ENCODE measurements at regions not wholly inside any gene's neighbourhood (a gene's known extent, or its start where the extent isn't known, plus 50 kb on each side); places are given as distances from the start of the nearest gene placed in this dataset.

- H3K4me3 ChIP-seq (ENCODE audit: low read length), result no peak overlapping the region
- H3K9me2 ChIP-seq (replicated peaks; ENCODE audit: control insufficient read depth, low read length), result no peaks in the 10 kb centered on the region
- H3F3A ChIP-seq (ENCODE audit: control insufficient read depth, insufficient read depth), result no peaks in the 10 kb centered on the region
- no peaks in the 10 kb centered on the region for H3K9me3 ChIP-seq (ENCODE audit: control insufficient read depth, insufficient read depth, low read length)
- no peaks in the 10 kb centered on the region for H3K27me3 ChIP-seq (ENCODE audit: control insufficient read depth, low read length)
- no peak overlapping the region for H3K27ac ChIP-seq (ENCODE audit: low read depth, low read length)
- H3K79me2 ChIP-seq (ENCODE audit: control insufficient read depth, low read length), result no peaks in the 10 kb centered on the region
- no peak for TF ChIP-seq CTCF (IDR thresholded peaks at IDR 0.05; ENCODE audit: low read depth, low read length, poor library complexity, severe bottlenecking)
- no peak for TF ChIP-seq EZH2phosphoT487 (IDR thresholded peaks at IDR 0.05; ENCODE audit: borderline replicate concordance, low read length)
- no peaks in the 10 kb centered on the region for H3K36me3 ChIP-seq (ENCODE audit: control insufficient read depth, low read length)
- no peaks in the 10 kb centered on the region for H3K4me1 ChIP-seq (ENCODE audit: control insufficient read depth, low read length)
- no peaks in the 10 kb centered on the region for H4K20me1 ChIP-seq (ENCODE audit: control insufficient read depth, insufficient read depth, low read depth, low read length)
- H3K4me2 ChIP-seq (ENCODE audit: low read length), result no peak overlapping the region
These were observed 148.5 kb upstream of the NAALADL2 start for GRCh38 chr3:174710612-174711011.

- H4K20me1 ChIP-seq (ENCODE audit: control insufficient read depth, insufficient read depth, low read depth, low read length), result no peaks in the 10 kb centered on the region
- no peaks in the 10 kb centered on the region for H3K9me2 ChIP-seq (replicated peaks; ENCODE audit: control insufficient read depth, low read length)
- no peaks in the 10 kb centered on the region for H3K4me1 ChIP-seq (ENCODE audit: control insufficient read depth, low read length)
- no peaks in the 10 kb centered on the region for H3F3A ChIP-seq (ENCODE audit: control insufficient read depth, insufficient read depth)
- no peak overlapping the region for H3K4me2 ChIP-seq (ENCODE audit: low read length)
- no peaks in the 10 kb centered on the region for H3K27me3 ChIP-seq (ENCODE audit: control insufficient read depth, low read length)
- H3K9me3 ChIP-seq (ENCODE audit: control insufficient read depth, insufficient read depth, low read length), result no peaks in the 10 kb centered on the region
- no peak overlapping the region for H3K4me3 ChIP-seq (ENCODE audit: low read length)
- no peaks in the 10 kb centered on the region for H3K79me2 ChIP-seq (ENCODE audit: control insufficient read depth, low read length)
- no peaks in the 10 kb centered on the region for H3K36me3 ChIP-seq (ENCODE audit: control insufficient read depth, low read length)
- H3K27ac ChIP-seq (ENCODE audit: low read depth, low read length), result no peak overlapping the region
- TF ChIP-seq CTCF (IDR thresholded peaks at IDR 0.05; ENCODE audit: low read depth, low read length, poor library complexity, severe bottlenecking) (no peak), EZH2phosphoT487 (IDR thresholded peaks at IDR 0.05; ENCODE audit: borderline replicate concordance, low read length) (no peak)
These were observed 143.7 kb upstream of the NAALADL2 start for GRCh38 chr3:174715386-174715785.

DNA sequence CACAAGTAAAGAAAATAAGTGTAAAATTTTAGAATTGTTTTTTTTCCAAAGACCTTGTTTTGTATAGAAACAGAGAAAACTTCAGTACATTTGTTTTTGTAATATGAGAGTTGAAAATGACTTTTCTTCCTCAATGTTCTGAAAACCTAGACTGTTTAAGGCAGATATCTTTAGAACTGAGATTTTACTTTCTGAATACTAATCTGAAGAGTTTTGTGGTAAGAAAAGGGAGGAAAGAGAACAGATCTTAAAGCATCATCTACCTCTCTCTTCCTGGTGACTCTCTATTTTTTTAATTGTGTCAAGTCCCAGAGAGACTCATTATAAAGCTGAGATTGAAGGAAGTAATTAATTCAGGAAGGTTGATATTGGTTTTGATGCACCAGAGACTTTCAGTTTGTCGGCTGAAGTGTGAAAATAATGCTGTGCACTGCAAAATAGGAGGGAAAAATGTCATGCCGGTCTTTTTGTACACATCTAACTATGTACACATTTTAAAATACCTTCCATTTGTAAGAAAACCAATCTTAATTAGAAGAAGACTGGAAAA is 142.1 kb upstream of the NAALADL2 start:
- no peak overlapping the region for H3K4me2 ChIP-seq (ENCODE audit: low read length)
- TF ChIP-seq EZH2phosphoT487 (IDR thresholded peaks at IDR 0.05; ENCODE audit: borderline replicate concordance, low read length), result no peak
- no peak for TF ChIP-seq CTCF (IDR thresholded peaks at IDR 0.05; ENCODE audit: low read depth, low read length, poor library complexity, severe bottlenecking)
- H3K27me3 ChIP-seq (ENCODE audit: control insufficient read depth, low read length), result no peaks in the 10 kb centered on the region
- no peaks in the 10 kb centered on the region for H3F3A ChIP-seq (ENCODE audit: control insufficient read depth, insufficient read depth)
- H3K27ac ChIP-seq (ENCODE audit: low read depth, low read length), result no peak overlapping the region
- H4K20me1 ChIP-seq (ENCODE audit: control insufficient read depth, insufficient read depth, low read depth, low read length), result no peaks in the 10 kb centered on the region
- H3K4me1 ChIP-seq (ENCODE audit: control insufficient read depth, low read length), result no peaks in the 10 kb centered on the region
- H3K36me3 ChIP-seq (ENCODE audit: control insufficient read depth, low read length), result no peaks in the 10 kb centered on the region
- no peaks in the 10 kb centered on the region for H3K9me3 ChIP-seq (ENCODE audit: control insufficient read depth, insufficient read depth, low read length)
- H3K4me3 ChIP-seq (ENCODE audit: low read length), result no peak overlapping the region
- H3K9me2 ChIP-seq (replicated peaks; ENCODE audit: control insufficient read depth, low read length), result no peaks in the 10 kb centered on the region
- H3K79me2 ChIP-seq (ENCODE audit: control insufficient read depth, low read length), result no peaks in the 10 kb centered on the region
